ENCODE measurements at regions not wholly inside any gene's neighbourhood (a gene's known extent, or its start where the extent isn't known, plus 50 kb on each side); places are given as distances from the start of the nearest gene placed in this dataset.

DNA sequence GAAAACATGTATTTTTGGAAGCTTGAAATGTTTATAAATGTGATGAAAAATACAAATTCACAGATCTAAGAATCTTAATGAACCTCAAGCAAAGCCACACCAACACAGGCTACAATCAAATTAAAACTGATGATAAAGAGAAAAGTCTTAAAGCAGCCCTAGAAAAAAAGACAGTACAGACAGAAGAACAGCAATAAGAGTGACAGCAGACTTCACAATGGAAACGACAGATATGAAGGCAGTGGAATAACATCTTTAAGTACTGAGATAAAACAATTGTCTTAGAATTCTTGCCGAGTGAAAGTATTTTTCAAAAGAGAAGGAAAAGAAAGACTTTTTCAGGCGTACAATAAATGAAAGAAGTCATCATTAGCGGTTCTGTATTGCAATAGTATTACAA lies 423.6 kb upstream of the LCORL start:
- Histone ChIP-seq H3K36me3 (ENCODE audit: insufficient read depth, low read length, poor library complexity, severe bottlenecking) (no peaks in the 10 kb centered on the region), H3K4me1 (ENCODE audit: insufficient read depth, low read length, poor library complexity, severe bottlenecking) (no peaks in the 10 kb centered on the region), H3K9me3 (ENCODE audit: low read depth, low read length, poor library complexity, severe bottlenecking) (peaks cover 12% of the 10 kb centered on the region), H3K27ac (ENCODE audit: low read depth, low read length, poor library complexity, severe bottlenecking) (no peak overlapping the region), H3K4me3 (ENCODE audit: low read depth, low read length, poor library complexity, severe bottlenecking) (no peak overlapping the region), H3K27me3 (replicated peaks; ENCODE audit: insufficient read depth, low read depth, low read length, poor library complexity) (no peaks in the 10 kb centered on the region)
- DNase-seq (ENCODE audit: low spot score), result no peak
- TF ChIP-seq EZH2 (IDR thresholded peaks at IDR 0.05; ENCODE audit: borderline replicate concordance, low read depth, low read length, poor library complexity, severe bottlenecking) (no peak), CTCF (conservative IDR thresholded peaks at IDR 0.05; ENCODE audit: low read depth, low read length) (no peak)
- ChIA-PET POLR2A (ENCODE audit: low non-redundant PET) (no interaction called here), CTCF (no interaction called here)
- BruUV-seq (replicated peaks), result no TSS peak
- intact Hi-C loops (cut with micrococcal nuclease; ENCODE audit: unreplicated experiment), result no loop called here

DNA sequence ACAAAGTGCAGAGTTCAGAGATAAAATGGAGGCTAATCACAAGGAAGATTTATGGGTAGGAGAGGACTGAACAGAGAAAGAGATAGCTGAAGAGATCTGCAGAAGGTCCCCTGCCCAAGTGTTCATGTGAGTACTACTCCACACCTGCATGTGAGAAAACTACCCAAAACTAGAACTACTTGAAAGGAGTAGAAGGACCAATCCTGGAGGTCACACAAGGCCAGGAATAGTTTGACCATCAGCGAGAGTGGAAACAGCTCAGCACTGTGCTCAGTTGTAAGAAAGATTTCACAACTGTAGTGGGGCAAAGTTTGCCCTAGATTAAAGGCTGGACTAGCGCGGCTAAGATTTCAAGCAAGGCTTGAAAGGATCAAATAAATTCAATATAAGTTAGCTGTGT lies 422.7 kb upstream of the LCORL start:
- POLR2A ChIA-PET (ENCODE audit: low non-redundant PET), result no interaction called here
- no peak for DNase-seq (ENCODE audit: low spot score)
- BruUV-seq (replicated peaks), result no TSS peak

GRCh38 chr4:18442957-18443356 lies 421.4 kb upstream of the LCORL start:
- Histone ChIP-seq H3K27ac (ENCODE audit: low read depth, low read length, poor library complexity, severe bottlenecking) (no peak overlapping the region), H3K36me3 (ENCODE audit: insufficient read depth, low read length, poor library complexity, severe bottlenecking) (no peaks in the 10 kb centered on the region), H3K4me3 (ENCODE audit: low read depth, low read length, poor library complexity, severe bottlenecking) (no peak overlapping the region), H3K4me1 (ENCODE audit: insufficient read depth, low read length, poor library complexity, severe bottlenecking) (no peaks in the 10 kb centered on the region), H3K27me3 (replicated peaks; ENCODE audit: insufficient read depth, low read depth, low read length, poor library complexity) (no peaks in the 10 kb centered on the region), H3K9me3 (ENCODE audit: low read depth, low read length, poor library complexity, severe bottlenecking) (peaks cover 12% of the 10 kb centered on the region)
- intact Hi-C loops (cut with micrococcal nuclease; ENCODE audit: unreplicated experiment), result no loop called here
- TF ChIP-seq CTCF (conservative IDR thresholded peaks at IDR 0.05; ENCODE audit: low read depth, low read length) (no peak), EZH2 (IDR thresholded peaks at IDR 0.05; ENCODE audit: borderline replicate concordance, low read depth, low read length, poor library complexity, severe bottlenecking) (no peak)
- BruUV-seq (replicated peaks), result no TSS peak
- no peak for DNase-seq (ENCODE audit: low spot score)
- ChIA-PET CTCF (no interaction called here), POLR2A (ENCODE audit: low non-redundant PET) (no interaction called here)

More for the DNA sequence above, 422.7 kb upstream of the LCORL start:
- no peaks in the 10 kb centered on the region for H3K4me1 ChIP-seq (ENCODE audit: insufficient read depth, low read length, poor library complexity, severe bottlenecking)
- no peak overlapping the region for H3K27ac ChIP-seq (ENCODE audit: low read depth, low read length, poor library complexity, severe bottlenecking)
- TF ChIP-seq EZH2 (IDR thresholded peaks at IDR 0.05; ENCODE audit: borderline replicate concordance, low read depth, low read length, poor library complexity, severe bottlenecking) (no peak), CTCF (conservative IDR thresholded peaks at IDR 0.05; ENCODE audit: low read depth, low read length) (no peak)
- H3K9me3 ChIP-seq (ENCODE audit: low read depth, low read length, poor library complexity, severe bottlenecking), result peaks cover 12% of the 10 kb centered on the region
- H3K27me3 ChIP-seq (replicated peaks; ENCODE audit: insufficient read depth, low read depth, low read length, poor library complexity), result no peaks in the 10 kb centered on the region
- CTCF ChIA-PET, result no interaction called here
- intact Hi-C loops (cut with micrococcal nuclease; ENCODE audit: unreplicated experiment), result no loop called here
- no peak overlapping the region for H3K4me3 ChIP-seq (ENCODE audit: low read depth, low read length, poor library complexity, severe bottlenecking)
- H3K36me3 ChIP-seq (ENCODE audit: insufficient read depth, low read length, poor library complexity, severe bottlenecking), result no peaks in the 10 kb centered on the region
